ENCODE measurements at regions not wholly inside any gene's neighbourhood (a gene's known extent, or its start where the extent isn't known, plus 50 kb on each side); places are given as distances from the start of the nearest gene placed in this dataset.

DNA sequence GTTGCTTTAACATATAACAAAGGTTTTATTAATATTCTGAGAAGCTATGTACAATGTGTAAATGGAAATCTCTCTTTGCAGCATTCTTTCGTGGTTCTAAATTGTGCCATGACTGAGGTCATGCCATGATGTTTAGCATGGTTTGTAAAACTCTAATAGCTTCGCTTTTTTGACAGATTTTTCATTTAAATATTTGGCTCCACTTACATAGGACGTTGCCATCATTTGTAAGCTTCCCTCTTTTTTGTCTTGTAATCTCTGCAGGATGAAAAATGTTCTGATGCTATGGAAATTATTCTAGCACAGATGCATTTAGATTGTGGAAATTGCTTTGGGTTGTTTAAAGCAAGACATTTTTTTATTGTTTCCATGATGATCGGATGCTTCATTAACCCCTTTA, 1054.8 kb downstream of the MAT2B start:
- TF ChIP-seq ZC3H10 (CRISPR knock-in tag; IDR thresholded peaks at IDR 0.05), result no peak
- TF ChIP-seq TCF4 (CRISPR knock-in tag; IDR thresholded peaks at IDR 0.05; ENCODE audit: borderline replicate concordance), result no peak
- TF ChIP-seq, protein P1, sequence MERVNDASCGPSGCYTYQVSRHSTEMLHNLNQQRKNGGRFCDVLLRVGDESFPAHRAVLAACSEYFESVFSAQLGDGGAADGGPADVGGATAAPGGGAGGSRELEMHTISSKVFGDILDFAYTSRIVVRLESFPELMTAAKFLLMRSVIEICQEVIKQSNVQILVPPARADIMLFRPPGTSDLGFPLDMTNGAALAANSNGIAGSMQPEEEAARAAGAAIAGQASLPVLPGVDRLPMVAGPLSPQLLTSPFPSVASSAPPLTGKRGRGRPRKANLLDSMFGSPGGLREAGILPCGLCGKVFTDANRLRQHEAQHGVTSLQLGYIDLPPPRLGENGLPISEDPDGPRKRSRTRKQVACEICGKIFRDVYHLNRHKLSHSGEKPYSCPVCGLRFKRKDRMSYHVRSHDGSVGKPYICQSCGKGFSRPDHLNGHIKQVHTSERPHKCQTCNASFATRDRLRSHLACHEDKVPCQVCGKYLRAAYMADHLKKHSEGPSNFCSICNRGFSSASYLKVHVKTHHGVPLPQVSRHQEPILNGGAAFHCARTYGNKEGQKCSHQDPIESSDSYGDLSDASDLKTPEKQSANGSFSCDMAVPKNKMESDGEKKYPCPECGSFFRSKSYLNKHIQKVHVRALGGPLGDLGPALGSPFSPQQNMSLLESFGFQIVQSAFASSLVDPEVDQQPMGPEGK (CRISPR knock-in tag; IDR thresholded peaks at IDR 0.05; ENCODE audit: borderline replicate concordance), result no peak
- no peak for TF ChIP-seq ESRRG (CRISPR knock-in tag; IDR thresholded peaks at IDR 0.05)
- TF ChIP-seq ZNF8 (CRISPR knock-in tag; IDR thresholded peaks at IDR 0.05), result no peak

Data from SK-N-SH treated with all-trans-retinoic acid at 6 μM for 48 hours (cell line).